ENCODE measurements at regions not wholly inside any gene's neighbourhood (a gene's known extent, or its start where the extent isn't known, plus 50 kb on each side); places are given as distances from the start of the nearest gene placed in this dataset.
"Not testable (repeated sequence)": the region's sequence is repeated elsewhere in the genome, so short reads cannot be mapped to it uniquely, and the experiment has no call there.

- no peaks in the 10 kb centered on the region for H3K9me3 Mint-ChIP-seq
- CTCF ChIA-PET = no interaction called here
- POLR2A ChIA-PET = no interaction called here
- peaks cover 4% of the 10 kb centered on the region for H3K27me3 Mint-ChIP-seq
- DNase-seq = no peak
- no peak overlapping the region for H3K27ac Mint-ChIP-seq
- peaks cover 9% of the 10 kb centered on the region for H3K4me1 Mint-ChIP-seq
- H3K36me3 Mint-ChIP-seq (ENCODE audit: low read depth) = no peaks in the 10 kb centered on the region
- H3K4me3 Mint-ChIP-seq = no peak overlapping the region
Observed at GRCh38 chr14:23881282-23881681, 72.3 kb upstream of the DHRS4 start.

- H3K27ac Mint-ChIP-seq = no peak overlapping the region
- H3K36me3 Mint-ChIP-seq (ENCODE audit: low read depth) = no peaks in the 10 kb centered on the region
- peaks cover 18% of the 10 kb centered on the region for H3K27me3 Mint-ChIP-seq
- no peaks in the 10 kb centered on the region for H3K4me1 Mint-ChIP-seq
- DNase-seq = no peak
- CTCF ChIA-PET = interaction anchor here (0.8 to 1.7 kb wide), 2 partner anchors 250 to 295 kb away, joined by 3 to 4 read pairs; no protein-coding TSS in a partner anchor
- POLR2A ChIA-PET = no interaction called here
- H3K9me3 Mint-ChIP-seq = peaks cover 2% of the 10 kb centered on the region
- no peak overlapping the region for H3K4me3 Mint-ChIP-seq
Observed at GRCh38 chr14:23883684-23884540, 69.7 kb upstream of the DHRS4 start.

GRCh38 chr14:23884541-23884904 lies 69.0 kb upstream of the DHRS4 start:
- Mint-ChIP-seq H3K9me3 (peaks cover 2% of the 10 kb centered on the region), H3K4me1 (no peaks in the 10 kb centered on the region), H3K36me3 (ENCODE audit: low read depth) (no peaks in the 10 kb centered on the region), H3K27me3 (peaks cover 23% of the 10 kb centered on the region), H3K4me3 (no peak overlapping the region), H3K27ac (no peak overlapping the region)
- POLR2A ChIA-PET = no interaction called here
- CTCF ChIA-PET = no interaction called here
- no peak for DNase-seq

- Mint-ChIP-seq H3K4me3 (no peak overlapping the region), H3K27ac (no peak overlapping the region), H3K4me1 (no peaks in the 10 kb centered on the region), H3K36me3 (ENCODE audit: low read depth) (no peaks in the 10 kb centered on the region), H3K27me3 (peaks cover 23% of the 10 kb centered on the region), H3K9me3 (peaks cover 2% of the 10 kb centered on the region)
- no peak for DNase-seq
- POLR2A ChIA-PET = interaction anchor here (0.6 kb wide), 1 partner anchor 386 kb away, joined by 3 read pairs; no protein-coding TSS in a partner anchor
- CTCF ChIA-PET = no interaction called here
Observed at GRCh38 chr14:23887536-23887935, 66.0 kb upstream of the DHRS4 start.

GRCh38 chr14:23891717-23892116 lies 61.9 kb upstream of the DHRS4 start:
- H3K9me3 Mint-ChIP-seq; POLR2A ChIA-PET; H3K36me3 Mint-ChIP-seq (ENCODE audit: low read depth); CTCF ChIA-PET; H3K4me1 Mint-ChIP-seq; H3K4me3 Mint-ChIP-seq; H3K27ac Mint-ChIP-seq; DNase-seq: not testable (repeated sequence)
- peaks cover 18% of the 10 kb centered on the region for H3K27me3 Mint-ChIP-seq

- CTCF ChIA-PET; DNase-seq; H3K4me3 Mint-ChIP-seq; H3K36me3 Mint-ChIP-seq (ENCODE audit: low read depth); H3K27ac Mint-ChIP-seq; H3K4me1 Mint-ChIP-seq; H3K9me3 Mint-ChIP-seq; POLR2A ChIA-PET: not testable (repeated sequence)
- peaks cover 13% of the 10 kb centered on the region for H3K27me3 Mint-ChIP-seq
Observed at GRCh38 chr14:23892289-23892688, 61.3 kb upstream of the DHRS4 start.

- no peaks in the 10 kb centered on the region for H3K9me3 Mint-ChIP-seq
- H3K27me3 Mint-ChIP-seq = no peaks in the 10 kb centered on the region
- no peak for DNase-seq
- ChIA-PET POLR2A (no interaction called here), CTCF (no interaction called here)
- H3K27ac Mint-ChIP-seq = no peak overlapping the region
- no peak overlapping the region for H3K4me3 Mint-ChIP-seq
- no peaks in the 10 kb centered on the region for H3K36me3 Mint-ChIP-seq (ENCODE audit: low read depth)
- H3K4me1 Mint-ChIP-seq = no peaks in the 10 kb centered on the region
Observed at GRCh38 chr14:23894362-23895052, 59.1 kb upstream of the DHRS4 start.

- no peaks in the 10 kb centered on the region for H3K36me3 Mint-ChIP-seq (ENCODE audit: low read depth)
- no peaks in the 10 kb centered on the region for H3K9me3 Mint-ChIP-seq
- no peaks in the 10 kb centered on the region for H3K4me1 Mint-ChIP-seq
- CTCF ChIA-PET = interaction anchor here (0.8 kb wide), 1 partner anchor 11 kb away, joined by 3 read pairs; no protein-coding TSS in a partner anchor
- no peak for DNase-seq
- no peak overlapping the region for H3K4me3 Mint-ChIP-seq
- no peaks in the 10 kb centered on the region for H3K27me3 Mint-ChIP-seq
- POLR2A ChIA-PET = no interaction called here
- no peak overlapping the region for H3K27ac Mint-ChIP-seq
Observed at GRCh38 chr14:23895053-23895419, 58.5 kb upstream of the DHRS4 start.

GRCh38 chr14:23895480-23895879 lies 58.1 kb upstream of the DHRS4 start:
- POLR2A ChIA-PET = no interaction called here
- no peaks in the 10 kb centered on the region for H3K9me3 Mint-ChIP-seq
- H3K36me3 Mint-ChIP-seq (ENCODE audit: low read depth) = no peaks in the 10 kb centered on the region

GRCh38 chr14:23896609-23897153 lies 56.9 kb upstream of the DHRS4 start:
- POLR2A ChIA-PET = no interaction called here
- DNase-seq = no peak
- H3K4me1 Mint-ChIP-seq = no peaks in the 10 kb centered on the region
- H3K27ac Mint-ChIP-seq = no peak overlapping the region
- H3K4me3 Mint-ChIP-seq = no peak overlapping the region
- peaks cover 4% of the 10 kb centered on the region for H3K27me3 Mint-ChIP-seq
- H3K36me3 Mint-ChIP-seq (ENCODE audit: low read depth) = no peaks in the 10 kb centered on the region
- H3K9me3 Mint-ChIP-seq = no peaks in the 10 kb centered on the region
- CTCF ChIA-PET = interaction anchor here (1.2 kb wide), 1 partner anchor 34 kb away, joined by 3 read pairs; no protein-coding TSS in a partner anchor

More at GRCh38 chr14:23895480-23895879, 58.1 kb upstream of the DHRS4 start:
- no peak for DNase-seq
- H3K4me1 Mint-ChIP-seq = no peaks in the 10 kb centered on the region
- no peak overlapping the region for H3K27ac Mint-ChIP-seq
- CTCF ChIA-PET = interaction anchor here (0.8 to 1.2 kb wide), 2 partner anchors 11 to 35 kb away, joined by 3 read pairs; no protein-coding TSS in a partner anchor
- H3K4me3 Mint-ChIP-seq = no peak overlapping the region
- H3K27me3 Mint-ChIP-seq = no peaks in the 10 kb centered on the region

GRCh38 chr14:23897291-23897690 lies 56.3 kb upstream of the DHRS4 start:
- H3K27me3 Mint-ChIP-seq; POLR2A ChIA-PET; H3K4me1 Mint-ChIP-seq; H3K9me3 Mint-ChIP-seq; H3K36me3 Mint-ChIP-seq (ENCODE audit: low read depth); CTCF ChIA-PET; H3K27ac Mint-ChIP-seq; DNase-seq; H3K4me3 Mint-ChIP-seq: not testable (repeated sequence)

- H3K9me3 Mint-ChIP-seq; H3K4me1 Mint-ChIP-seq; H3K27me3 Mint-ChIP-seq; H3K36me3 Mint-ChIP-seq (ENCODE audit: low read depth); POLR2A ChIA-PET; CTCF ChIA-PET; H3K4me3 Mint-ChIP-seq; DNase-seq; H3K27ac Mint-ChIP-seq: not testable (repeated sequence)
Observed at GRCh38 chr14:23898359-23898758, 55.2 kb upstream of the DHRS4 start.

GRCh38 chr14:23899788-23900187 lies 53.8 kb upstream of the DHRS4 start:
- no peak for DNase-seq
- no peaks in the 10 kb centered on the region for H3K4me1 Mint-ChIP-seq
- H3K36me3 Mint-ChIP-seq (ENCODE audit: low read depth) = no peaks in the 10 kb centered on the region
- no peak overlapping the region for H3K4me3 Mint-ChIP-seq
- no peaks in the 10 kb centered on the region for H3K9me3 Mint-ChIP-seq
- peaks cover 11% of the 10 kb centered on the region for H3K27me3 Mint-ChIP-seq
- ChIA-PET CTCF (interaction anchor here (0.6 kb wide), 1 partner anchor 16 kb away, joined by 3 read pairs; no protein-coding TSS in a partner anchor), POLR2A (no interaction called here)
- H3K27ac Mint-ChIP-seq = no peak overlapping the region
